GM20000 (cell line): ENCODE measurements at regions not wholly inside any gene's neighbourhood (a gene's known extent, or its start where the extent isn't known, plus 50 kb on each side); places are given as distances from the start of the nearest gene placed in this dataset.
"Not testable (repeated sequence)": the region's sequence is repeated elsewhere in the genome, so short reads cannot be mapped to it uniquely, and the experiment has no call there.

Experiments used
- DNase-seq: peaks from one replicate; pipeline ENCODE4 v3.0.0; 2012; ENCODE audit warnings: low spot score
- TF ChIP-seq, protein P1 (sequence below): IDR thresholded peaks from 2 replicates; pipeline ENCODE4 v1.5.1; 2012; ENCODE audit warnings: mild to moderate bottlenecking, control low read depth; ENCODE audit errors: extremely low read depth, missing control alignments

DNA sequence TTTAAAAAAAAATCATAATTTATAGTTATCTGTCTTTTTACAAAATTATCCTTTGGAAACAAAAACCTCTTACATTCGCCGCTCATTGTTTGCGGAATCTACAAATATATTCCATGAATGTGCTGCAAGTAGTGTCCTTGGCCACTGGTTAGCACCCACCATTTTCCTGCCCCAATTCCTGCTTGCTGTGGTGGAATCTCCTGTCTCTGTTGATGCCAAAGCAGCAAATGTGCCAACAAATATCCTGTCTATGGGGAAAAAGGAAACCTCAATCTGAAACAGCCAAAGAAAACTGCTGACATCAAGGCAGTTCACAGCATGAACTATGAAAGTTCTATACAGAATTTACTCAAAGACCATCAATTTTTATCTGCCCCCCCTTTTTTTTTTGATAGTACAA, 603.6 kb downstream of the COL12A1 start:
- TF ChIP-seq, protein P1, sequence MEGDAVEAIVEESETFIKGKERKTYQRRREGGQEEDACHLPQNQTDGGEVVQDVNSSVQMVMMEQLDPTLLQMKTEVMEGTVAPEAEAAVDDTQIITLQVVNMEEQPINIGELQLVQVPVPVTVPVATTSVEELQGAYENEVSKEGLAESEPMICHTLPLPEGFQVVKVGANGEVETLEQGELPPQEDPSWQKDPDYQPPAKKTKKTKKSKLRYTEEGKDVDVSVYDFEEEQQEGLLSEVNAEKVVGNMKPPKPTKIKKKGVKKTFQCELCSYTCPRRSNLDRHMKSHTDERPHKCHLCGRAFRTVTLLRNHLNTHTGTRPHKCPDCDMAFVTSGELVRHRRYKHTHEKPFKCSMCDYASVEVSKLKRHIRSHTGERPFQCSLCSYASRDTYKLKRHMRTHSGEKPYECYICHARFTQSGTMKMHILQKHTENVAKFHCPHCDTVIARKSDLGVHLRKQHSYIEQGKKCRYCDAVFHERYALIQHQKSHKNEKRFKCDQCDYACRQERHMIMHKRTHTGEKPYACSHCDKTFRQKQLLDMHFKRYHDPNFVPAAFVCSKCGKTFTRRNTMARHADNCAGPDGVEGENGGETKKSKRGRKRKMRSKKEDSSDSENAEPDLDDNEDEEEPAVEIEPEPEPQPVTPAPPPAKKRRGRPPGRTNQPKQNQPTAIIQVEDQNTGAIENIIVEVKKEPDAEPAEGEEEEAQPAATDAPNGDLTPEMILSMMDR: no peak
- DNase-seq: no peak

DNA sequence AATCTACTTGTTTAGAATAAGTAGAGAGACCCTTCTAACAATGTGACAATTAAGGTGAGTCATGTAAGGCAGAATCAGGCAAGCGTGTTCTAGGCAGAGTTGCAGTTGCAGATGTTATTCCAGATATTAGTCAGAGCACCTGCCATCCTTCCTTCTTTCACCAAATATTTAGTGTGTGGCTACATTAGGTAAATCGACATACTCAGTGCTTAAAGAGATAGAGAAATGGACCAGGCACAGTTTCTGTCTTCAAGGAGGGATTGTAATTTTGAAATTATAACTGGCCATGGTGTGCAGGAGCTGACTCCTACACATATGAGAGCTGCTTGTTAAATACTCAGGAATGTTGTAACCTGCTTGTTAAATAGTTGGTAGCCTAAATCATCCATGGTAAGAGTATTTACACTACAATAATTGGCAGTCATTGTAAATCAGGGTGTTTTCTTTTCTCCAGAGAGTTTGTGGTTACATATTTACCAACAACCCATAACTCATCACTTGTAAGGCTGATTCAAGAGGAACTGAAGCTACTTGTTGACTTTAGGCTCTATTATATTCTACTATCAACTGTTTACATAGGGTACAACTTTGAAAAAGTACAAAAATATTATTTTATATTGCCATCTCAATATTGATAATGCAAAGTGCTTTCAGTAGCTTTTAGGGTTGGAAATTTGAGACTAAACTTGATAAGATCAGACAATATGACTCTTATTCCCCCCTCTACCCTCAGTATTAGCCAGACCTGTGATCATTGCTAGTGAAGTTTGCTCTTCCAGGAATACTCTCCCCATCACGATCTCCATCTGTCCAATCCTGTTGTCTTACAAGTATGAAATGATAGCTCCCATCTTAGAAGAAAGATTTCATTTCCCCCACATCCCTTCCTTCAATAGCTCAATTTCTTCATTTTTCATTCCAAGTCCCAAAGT, 607.1 kb downstream of the COL12A1 start:
- peak; percentile 52 for DNase-seq
- TF ChIP-seq, protein P1: no peak

DNA sequence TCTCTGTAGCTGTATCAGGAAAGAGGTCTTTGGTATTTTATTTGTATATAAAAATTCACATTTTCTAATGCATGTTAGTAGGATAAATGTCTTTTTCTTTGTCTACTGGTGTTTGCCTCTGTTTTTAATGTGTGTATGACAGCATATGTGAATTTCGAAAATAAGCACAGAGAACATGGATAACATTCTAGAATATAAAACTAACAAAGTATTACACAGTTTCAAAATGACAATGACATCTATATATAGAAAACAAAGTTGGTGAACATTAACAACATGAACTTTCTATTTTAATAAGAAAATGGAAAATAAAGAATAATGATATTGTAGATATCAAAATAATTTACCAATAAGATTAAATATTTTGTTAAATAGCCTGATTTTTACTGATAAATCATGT, 608.0 kb downstream of the COL12A1 start:
- TF ChIP-seq, protein P1: no peak
- DNase-seq: no peak

DNA sequence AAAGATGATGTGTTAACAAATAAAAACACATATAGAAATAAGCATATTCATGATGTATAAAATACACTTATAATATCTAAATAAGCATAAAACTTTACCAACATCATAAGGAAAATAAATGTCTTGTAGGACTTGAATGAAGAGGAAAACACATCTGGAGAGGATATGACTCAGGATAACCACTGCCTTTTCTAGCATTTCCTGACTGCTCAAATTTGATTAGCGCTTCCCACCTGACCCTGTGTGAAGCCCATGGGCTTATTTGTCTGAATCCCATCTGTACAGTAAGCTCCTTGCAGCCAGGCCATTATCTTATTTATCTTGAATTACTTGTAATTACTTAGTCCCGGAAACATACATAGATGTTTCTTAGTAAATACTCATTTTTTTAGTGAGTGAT, 608.6 kb downstream of the COL12A1 start:
- no peak for DNase-seq
- TF ChIP-seq, protein P1: no peak

DNA sequence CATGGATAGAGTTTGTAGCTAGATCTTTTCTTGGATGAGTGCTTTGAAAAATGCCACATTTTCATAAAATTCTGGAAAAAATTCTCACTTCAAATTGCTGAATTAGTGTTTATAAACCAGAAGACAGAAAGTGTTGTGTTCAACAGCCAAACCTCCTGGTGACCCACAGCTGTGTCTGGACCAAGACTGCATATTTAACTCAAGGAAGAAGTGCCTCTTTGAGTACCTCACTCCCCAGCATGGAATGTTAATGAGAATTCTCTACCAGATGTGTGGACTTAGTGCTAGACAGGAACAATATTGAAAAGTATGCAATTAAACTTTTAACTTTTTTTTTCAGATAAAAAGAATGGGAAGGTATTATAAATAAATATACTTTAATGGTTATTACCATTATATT, 609.3 kb downstream of the COL12A1 start:
- DNase-seq: no peak
- TF ChIP-seq, protein P1: no peak

DNA sequence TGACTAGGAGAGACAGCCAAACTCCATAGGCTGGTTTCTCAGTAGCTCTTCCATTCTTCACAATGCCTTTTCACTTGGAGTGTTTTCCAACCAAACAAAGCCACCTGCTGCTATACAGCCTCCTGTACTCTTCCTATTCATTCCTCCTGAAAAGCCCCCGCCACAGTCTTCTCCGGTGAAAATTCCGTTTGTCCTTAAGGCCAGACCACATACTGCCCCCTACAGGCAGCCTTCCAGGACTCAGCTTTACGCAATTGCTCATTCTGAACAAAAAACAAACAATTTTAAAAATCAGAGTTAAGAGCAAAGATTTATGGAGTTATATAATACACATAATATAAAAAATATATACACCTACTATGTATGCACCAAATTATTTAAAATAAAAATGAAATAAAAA, 611.5 kb downstream of the COL12A1 start:
- DNase-seq: not testable (repeated sequence)

DNA sequence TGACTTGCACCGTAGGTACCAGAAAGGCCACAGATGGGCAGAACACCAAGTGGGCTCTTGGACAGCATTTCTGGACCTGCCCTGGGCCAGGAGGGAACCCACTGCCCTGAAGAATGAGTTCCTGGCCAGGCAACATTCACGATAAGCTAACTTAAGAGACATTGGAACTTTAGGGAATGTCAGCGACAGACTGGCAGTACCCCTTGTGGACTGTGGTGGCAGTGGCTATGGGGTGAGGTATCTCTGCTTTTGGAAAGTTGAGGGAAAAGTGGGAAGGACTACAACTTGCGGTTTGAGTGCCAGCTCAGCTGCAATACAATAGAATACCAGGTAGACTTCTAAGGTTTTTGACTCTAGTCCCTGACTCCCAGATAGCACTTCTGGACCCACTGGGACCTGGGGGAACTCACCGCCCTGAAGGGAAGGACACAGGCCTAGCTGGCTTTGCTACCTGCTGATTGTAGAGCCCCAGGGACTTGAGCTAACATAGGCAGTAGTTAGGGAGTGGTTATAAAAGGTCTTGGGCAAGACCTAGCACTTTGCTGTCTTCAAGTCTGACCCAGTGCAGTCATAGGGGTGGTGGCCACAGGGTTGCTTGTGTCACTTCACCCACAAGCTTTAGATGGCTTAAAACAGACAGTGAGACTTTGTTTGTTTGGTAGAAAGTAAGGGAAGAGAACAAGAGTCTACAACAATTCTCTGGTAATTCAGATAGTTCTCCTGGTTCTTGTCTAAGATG, 617.6 kb downstream of the COL12A1 start:
- DNase-seq: no peak
- TF ChIP-seq, protein P1: no peak

DNA sequence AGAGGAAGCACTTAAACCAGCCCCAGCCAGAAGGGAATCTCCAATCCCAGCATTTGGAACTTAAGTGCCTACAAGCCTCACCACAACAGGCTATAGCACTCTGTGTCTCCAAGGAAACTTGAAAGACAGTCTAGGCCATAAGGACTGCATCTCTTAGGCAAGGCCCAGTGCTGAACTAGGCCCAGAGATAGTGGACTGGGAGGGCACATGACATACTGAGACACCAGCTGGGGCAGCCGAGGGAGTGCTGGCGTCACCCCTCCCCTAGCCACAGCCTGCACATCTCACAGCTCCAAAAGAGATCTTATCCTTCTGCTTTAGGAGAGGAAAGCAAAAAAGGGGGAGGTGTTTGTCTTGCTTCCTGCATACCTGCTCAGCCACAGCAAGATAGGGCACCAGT, 618.5 kb downstream of the COL12A1 start:
- TF ChIP-seq, protein P1: no peak
- DNase-seq: no peak
